Activated CD4-positive, CD25-positive, alpha-beta regulatory T cell treated with anti-CD3 and anti-CD28 coated beads, Interleukin-2, amount 50 U/mL, for 16 hours (primary cell): ENCODE measurements at regions not wholly inside any gene's neighbourhood (a gene's known extent, or its start where the extent isn't known, plus 50 kb on each side); places are given as distances from the start of the nearest gene placed in this dataset.
"Not testable (repeated sequence)": the region's sequence is repeated elsewhere in the genome, so short reads cannot be mapped to it uniquely, and the experiment has no call there.

Source experiments
- DNase-seq: peaks from one replicate; pipeline ENCODE4 v3.0.0-alpha.2; 2020; ENCODE audit warnings: low read depth, low spot score

GRCh38 chr14:62501021-62501750 lies 544.1 kb downstream of the KCNH5 start:
- DNase-seq: no peak

GRCh38 chr14:62505045-62505444 lies 540.2 kb downstream of the KCNH5 start:
- no peak for DNase-seq

GRCh38 chr14:62521309-62521708 lies 523.9 kb downstream of the KCNH5 start:
- DNase-seq: not testable (repeated sequence)

- no peak for DNase-seq
Observed at GRCh38 chr14:62528296-62528695, 517.0 kb downstream of the KCNH5 start.

- no peak for DNase-seq
Observed at GRCh38 chr14:62532181-62532580, 513.1 kb downstream of the KCNH5 start.

- DNase-seq: no peak
Observed at GRCh38 chr14:62546862-62547474, 498.3 kb downstream of the KCNH5 start.

GRCh38 chr14:62557416-62557815 lies 487.8 kb downstream of the KCNH5 start:
- no peak for DNase-seq

GRCh38 chr14:62558451-62558850 lies 486.8 kb downstream of the KCNH5 start:
- DNase-seq: no peak

GRCh38 chr14:62585247-62585646 lies 460.0 kb downstream of the KCNH5 start:
- DNase-seq: no peak

- DNase-seq: no peak
Observed at GRCh38 chr14:62592877-62593276, 452.4 kb downstream of the KCNH5 start.

- DNase-seq: no peak
Observed at GRCh38 chr14:62597143-62597542, 448.1 kb downstream of the KCNH5 start.

- DNase-seq: no peak
Observed at GRCh38 chr14:62599616-62600385, 445.5 kb downstream of the KCNH5 start.

GRCh38 chr14:62602712-62603111 lies 442.5 kb downstream of the KCNH5 start:
- DNase-seq: no peak

GRCh38 chr14:62604524-62604923 lies 440.7 kb downstream of the KCNH5 start:
- no peak for DNase-seq

- DNase-seq: no peak
Observed at GRCh38 chr14:62614122-62614521, 431.1 kb downstream of the KCNH5 start.

- no peak for DNase-seq
Observed at GRCh38 chr14:62616668-62617067, 428.6 kb downstream of the KCNH5 start.

- DNase-seq: no peak
Observed at GRCh38 chr14:62626416-62626815, 418.8 kb downstream of the KCNH5 start.

GRCh38 chr14:62629176-62629725 lies 416.0 kb downstream of the KCNH5 start:
- no peak for DNase-seq

GRCh38 chr14:62631176-62631575 lies 414.1 kb downstream of the KCNH5 start:
- DNase-seq: no peak

- DNase-seq: no peak
Observed at GRCh38 chr14:62632771-62633170, 412.5 kb downstream of the KCNH5 start.

- no peak for DNase-seq
Observed at GRCh38 chr14:62645649-62646048, 399.6 kb downstream of the KCNH5 start.
